OCI-LY7 (cell line): ENCODE measurements at regions not wholly inside any gene's neighbourhood (a gene's known extent, or its start where the extent isn't known, plus 50 kb on each side); places are given as distances from the start of the nearest gene placed in this dataset.

Experiments
- BruUV-seq: library from RNA; stranded (reverse); fragments of 400-500 nt; replicated peaks from 2 replicates; lab custom pipeline; 2021; lab: Mats Ljungman, UMichigan
- CTCF ChIA-PET: fragments of 300-600 bp; sonication (Branson Sonifier 250); formaldehyde crosslinking; loops from one replicate; lab custom pipeline; 2022; ENCODE audit warnings: antibody characterized with exemption; ENCODE audit not compliant: unreplicated experiment; lab: Charles Lee
- POLR2A ChIA-PET: fragments of 300-600 bp; sonication (Branson Sonifier 250); formaldehyde crosslinking; loops from one replicate; lab custom pipeline; 2022; ENCODE audit warnings: antibody characterized with exemption; lab: Charles Lee
- DNase-seq: peaks from one replicate; pipeline ENCODE4 v3.0.0-alpha.2; 2015; ENCODE audit warnings: low spot score
- H2AFZ ChIP-seq: fragments of 200-600 bp; sonication (generic), shearing (Covaris generic); 2 replicates; pipeline ENCODE4 v1.6.1; 2014; ENCODE audit warnings: mild to moderate bottlenecking, antibody characterized with exemption, low read length, moderate library complexity
- H3K27ac ChIP-seq: fragments of 200-600 bp; sonication (generic); 2 replicates; pipeline ENCODE4 v1.5.1; 2014; ENCODE audit warnings: mixed run types, low read depth, mild to moderate bottlenecking, moderate library complexity, low read length, inconsistent platforms; ENCODE audit not compliant: poor library complexity, severe bottlenecking
- H3K36me3 ChIP-seq: fragments of 200-600 bp; sonication (generic); 2 replicates; pipeline ENCODE4 v1.6.1; 2014; ENCODE audit warnings: mild to moderate bottlenecking, antibody characterized with exemption, low read length, moderate library complexity, mixed read lengths; ENCODE audit not compliant: insufficient read depth
- H3K4me1 ChIP-seq: fragments of 200-600 bp; sonication (generic); 2 replicates; pipeline ENCODE4 v1.5.1; 2014; ENCODE audit warnings: mild to moderate bottlenecking, low read length; ENCODE audit not compliant: insufficient read depth, poor library complexity, severe bottlenecking
- H3K4me2 ChIP-seq: fragments of 200-600 bp; sonication (generic); 2 replicates; pipeline ENCODE4 v1.6.1; 2014; ENCODE audit warnings: mild to moderate bottlenecking, low read length
- H3K4me3 ChIP-seq: fragments of 200-600 bp; sonication (generic); 2 replicates; pipeline ENCODE4 v1.5.1; 2014; ENCODE audit warnings: mild to moderate bottlenecking, low read depth, low read length; ENCODE audit not compliant: poor library complexity, severe bottlenecking
- H3K79me2 ChIP-seq: fragments of 200-600 bp; sonication (generic); 2 replicates; pipeline ENCODE4 v1.6.1; 2016; ENCODE audit warnings: low read depth, mild to moderate bottlenecking, low read length, moderate library complexity, mixed read lengths; ENCODE audit not compliant: insufficient read depth
- H3K9me2 ChIP-seq: fragments of 200-600 bp; sonication (generic); 2 replicates; pipeline ENCODE4 v1.6.1; 2016; ENCODE audit warnings: mild to moderate bottlenecking, low read length, mixed read lengths; ENCODE audit not compliant: insufficient read depth
- H3K9me3 ChIP-seq: fragments of 200-600 bp; sonication (generic); 2 replicates; pipeline ENCODE4 v1.6.1; 2014; ENCODE audit warnings: mild to moderate bottlenecking, mixed run types, low read length, mixed read lengths
- H4K20me1 ChIP-seq: fragments of 200-600 bp; sonication (generic); 2 replicates; pipeline ENCODE4 v1.6.1; 2014; ENCODE audit warnings: mild to moderate bottlenecking, antibody characterized with exemption, low read length, moderate library complexity, mixed read lengths; ENCODE audit not compliant: insufficient read depth
- EZH2phosphoT487 ChIP-seq: fragments of 200-600 bp; sonication (generic); IDR thresholded peaks from 2 replicates; pipeline ENCODE4 v1.6.1; 2018; ENCODE audit warnings: low read depth, borderline replicate concordance, mild to moderate bottlenecking, mixed run types, antibody characterized with exemption, low read length, moderate library complexity, mixed read lengths
- intact Hi-C: fragments of 100-400 bp; cut with micrococcal nuclease; formaldehyde crosslinking; loops from one replicate; pipeline ENCODE4 v1.10.0; 2022; ENCODE audit not compliant: unreplicated experiment
- TF ChIP-seq, protein P1 (sequence below): fragments of 200-600 bp; sonication (generic); conservative IDR thresholded peaks from 2 replicates; pipeline ENCODE4 v1.5.1; 2014; ENCODE audit warnings: mild to moderate bottlenecking, antibody characterized with exemption, low read length, moderate library complexity, mixed read lengths

DNA sequence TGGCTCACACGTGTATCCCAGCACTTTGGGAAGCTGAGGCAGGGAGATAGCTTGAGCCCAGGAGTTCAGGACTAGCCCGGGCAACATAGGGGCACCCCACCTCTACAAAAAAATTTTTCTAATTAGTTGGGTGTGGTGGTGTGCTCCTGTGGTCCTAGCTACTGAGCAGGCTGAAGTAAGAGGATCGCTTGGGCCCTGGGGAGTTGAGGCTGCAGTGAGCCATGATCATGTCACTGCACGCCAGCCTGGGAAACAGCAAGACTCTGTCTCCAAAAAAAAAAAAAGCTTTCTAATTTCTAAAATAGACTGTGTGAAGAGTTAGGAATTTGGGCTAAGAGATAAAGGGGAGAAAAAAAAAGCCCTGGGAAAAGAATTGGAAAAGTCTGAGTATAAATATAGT, 51.9 kb upstream of the NAB1 start:
- CTCF ChIA-PET = no interaction called here
- H3K4me2 ChIP-seq = no peak overlapping the region

DNA sequence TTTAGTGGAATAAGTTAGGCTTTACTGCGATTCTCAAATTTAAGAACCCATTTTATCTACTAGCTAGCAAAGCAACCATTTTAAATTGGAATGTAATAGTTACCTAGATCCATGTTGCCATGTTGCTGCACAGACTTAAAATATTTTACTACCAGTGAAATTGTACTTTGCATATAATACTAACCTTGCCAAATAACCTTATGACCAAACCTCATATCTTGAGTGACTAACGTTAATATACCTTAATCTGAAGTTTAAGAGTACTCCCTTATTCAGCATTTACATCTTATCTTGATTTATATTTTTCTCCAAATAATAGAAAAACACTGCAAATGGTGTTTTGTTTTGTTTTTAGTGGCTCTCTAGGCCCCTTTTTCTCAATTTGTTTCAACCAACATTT, 50.3 kb upstream of the NAB1 start:
- Histone ChIP-seq H3K4me1 (no peaks in the 10 kb centered on the region), H3K9me2 (no peaks in the 10 kb centered on the region), H2AFZ (no peak overlapping the region), H3K4me2 (no peak overlapping the region), H3K4me3 (no peak overlapping the region), H3K79me2 (no peaks in the 10 kb centered on the region), H4K20me1 (no peaks in the 10 kb centered on the region), H3K36me3 (no peaks in the 10 kb centered on the region), H3K27ac (no peak overlapping the region), H3K9me3 (no peaks in the 10 kb centered on the region)
- no peak for DNase-seq
- CTCF ChIA-PET = no interaction called here
- TF ChIP-seq EZH2phosphoT487 = no peak
- TF ChIP-seq, protein P1, sequence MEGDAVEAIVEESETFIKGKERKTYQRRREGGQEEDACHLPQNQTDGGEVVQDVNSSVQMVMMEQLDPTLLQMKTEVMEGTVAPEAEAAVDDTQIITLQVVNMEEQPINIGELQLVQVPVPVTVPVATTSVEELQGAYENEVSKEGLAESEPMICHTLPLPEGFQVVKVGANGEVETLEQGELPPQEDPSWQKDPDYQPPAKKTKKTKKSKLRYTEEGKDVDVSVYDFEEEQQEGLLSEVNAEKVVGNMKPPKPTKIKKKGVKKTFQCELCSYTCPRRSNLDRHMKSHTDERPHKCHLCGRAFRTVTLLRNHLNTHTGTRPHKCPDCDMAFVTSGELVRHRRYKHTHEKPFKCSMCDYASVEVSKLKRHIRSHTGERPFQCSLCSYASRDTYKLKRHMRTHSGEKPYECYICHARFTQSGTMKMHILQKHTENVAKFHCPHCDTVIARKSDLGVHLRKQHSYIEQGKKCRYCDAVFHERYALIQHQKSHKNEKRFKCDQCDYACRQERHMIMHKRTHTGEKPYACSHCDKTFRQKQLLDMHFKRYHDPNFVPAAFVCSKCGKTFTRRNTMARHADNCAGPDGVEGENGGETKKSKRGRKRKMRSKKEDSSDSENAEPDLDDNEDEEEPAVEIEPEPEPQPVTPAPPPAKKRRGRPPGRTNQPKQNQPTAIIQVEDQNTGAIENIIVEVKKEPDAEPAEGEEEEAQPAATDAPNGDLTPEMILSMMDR = no peak
- POLR2A ChIA-PET = interaction anchor here (0.6 kb wide), 1 partner anchor 32 kb away, joined by 8 read pairs; no protein-coding TSS in a partner anchor
- intact Hi-C loops = no loop called here
- BruUV-seq = no TSS peak

More for the DNA sequence above, 51.9 kb upstream of the NAB1 start:
- H2AFZ ChIP-seq = no peak overlapping the region
- BruUV-seq = no TSS peak
- H3K79me2 ChIP-seq = no peaks in the 10 kb centered on the region
- POLR2A ChIA-PET = interaction anchor here (1.1 kb wide), 1 partner anchor 16 kb away, joined by 3 read pairs; no protein-coding TSS in a partner anchor
- H3K27ac ChIP-seq = no peak overlapping the region
- H3K4me3 ChIP-seq = no peak overlapping the region
- no peaks in the 10 kb centered on the region for H3K36me3 ChIP-seq
- no peaks in the 10 kb centered on the region for H3K9me2 ChIP-seq
- no peaks in the 10 kb centered on the region for H3K9me3 ChIP-seq
- TF ChIP-seq, protein P1 = no peak
- no peak for TF ChIP-seq EZH2phosphoT487
- H3K4me1 ChIP-seq = no peaks in the 10 kb centered on the region
- intact Hi-C loops = no loop called here
- no peaks in the 10 kb centered on the region for H4K20me1 ChIP-seq
- no peak for DNase-seq

DNA sequence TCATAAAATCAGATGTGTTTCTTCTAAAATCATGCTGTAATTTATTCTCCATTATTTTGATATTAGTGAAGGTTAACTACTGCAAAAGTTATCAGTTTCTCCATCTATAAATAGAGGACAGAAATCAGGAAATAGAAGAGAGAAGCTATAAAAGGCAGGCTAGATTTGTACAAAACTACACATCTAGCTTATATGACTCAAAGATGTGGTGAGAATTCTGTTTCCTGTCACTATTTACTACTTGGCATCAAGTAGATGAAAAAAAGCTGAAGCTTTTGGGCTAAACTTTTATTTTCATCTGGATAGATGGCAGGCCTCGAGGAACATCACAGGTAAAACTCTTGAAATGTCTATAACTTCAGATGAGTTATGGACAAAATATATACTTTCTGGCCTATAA, 49.8 kb upstream of the NAB1 start:
- no peak for TF ChIP-seq EZH2phosphoT487
- TF ChIP-seq, protein P1 = no peak
- Histone ChIP-seq H3K4me2 (no peak overlapping the region), H2AFZ (no peak overlapping the region), H3K4me1 (no peaks in the 10 kb centered on the region), H3K9me3 (no peaks in the 10 kb centered on the region), H3K79me2 (no peaks in the 10 kb centered on the region), H3K27ac (no peak overlapping the region), H4K20me1 (no peaks in the 10 kb centered on the region), H3K4me3 (no peak overlapping the region), H3K36me3 (no peaks in the 10 kb centered on the region), H3K9me2 (no peaks in the 10 kb centered on the region)
- no TSS peak for BruUV-seq
- intact Hi-C loops = no loop called here
- ChIA-PET CTCF (interaction anchor here (0.6 kb wide), 1 partner anchor 181 kb away, joined by 3 read pairs; no protein-coding TSS in a partner anchor), POLR2A (interaction anchor here (0.6 kb wide), 2 partner anchors 32 to 33 kb away, joined by 3 to 8 read pairs; no protein-coding TSS in a partner anchor)
- no peak for DNase-seq
